Keratinocyte (primary cell): ENCODE measurements at regions not wholly inside any gene's neighbourhood (a gene's known extent, or its start where the extent isn't known, plus 50 kb on each side); places are given as distances from the start of the nearest gene placed in this dataset.

ENCODE experiments used
- DNase-seq: peaks from one replicate; pipeline ENCODE4 v3.0.0-alpha.2; 2011; ENCODE audit warnings: low read depth, missing footprints, low spot score
- FAIRE-seq: peaks from 2 replicates; lab custom pipeline; 2011; peaks lifted over from hg19 to GRCh38; lab: Jason Lieb, UNC
- H2AFZ ChIP-seq: 2 replicates; pipeline ENCODE4 v1.6.0; 2012; ENCODE audit warnings: low read length, control low read depth, inconsistent platforms; ENCODE audit not compliant: control insufficient read depth
- H3K27ac ChIP-seq: 2 replicates; pipeline ENCODE4 v1.5.1; 2011; ENCODE audit warnings: low read length; ENCODE audit not compliant: control insufficient read depth, insufficient read depth
- H3K27me3 ChIP-seq: 3 replicates; pipeline ENCODE4 v1.6.0; 2011; ENCODE audit warnings: low read length; ENCODE audit not compliant: control insufficient read depth, insufficient read depth; ENCODE audit errors: extremely low read depth
- H3K36me3 ChIP-seq, 2 experiments: 2 replicates in 1 of 2; 3 replicates in 1 of 2; pipeline ENCODE4 v1.5.1; 2011; ENCODE audit warnings: low read length in 2 of 2, mild to moderate bottlenecking in 1 of 2; ENCODE audit not compliant: control insufficient read depth in 2 of 2, insufficient read depth in 2 of 2; ENCODE audit errors: extremely low read depth in 1 of 2
- H3K4me1 ChIP-seq: 3 replicates; pipeline ENCODE4 v1.5.1; 2011; ENCODE audit warnings: low read length; ENCODE audit not compliant: control insufficient read depth, insufficient read depth; ENCODE audit errors: extremely low read depth
- H3K4me2 ChIP-seq: 3 replicates; pipeline ENCODE4 v1.6.0; 2011; ENCODE audit warnings: low read depth, low read length; ENCODE audit not compliant: control insufficient read depth, insufficient read depth; ENCODE audit errors: extremely low read depth
- H3K4me3 ChIP-seq, 3 experiments: fragments of 200-600 bp in 1 of 3; sonication (generic) in 1 of 3; 2 replicates in 2 of 3; 3 replicates in 1 of 3; pipeline ENCODE4 v1.5.1; 2011 to 2016; ENCODE audit warnings: low read length in 3 of 3, mild to moderate bottlenecking in 3 of 3, control low read depth in 2 of 3, inconsistent platforms in 1 of 3, low read depth in 1 of 3, mixed read lengths in 1 of 3, mixed run types in 1 of 3, moderate library complexity in 1 of 3; ENCODE audit not compliant: control insufficient read depth in 2 of 3, insufficient read depth in 2 of 3; ENCODE audit errors: extremely low read depth in 1 of 3
- H3K79me2 ChIP-seq: 2 replicates; pipeline ENCODE4 v1.6.0; 2012; ENCODE audit warnings: low read length; ENCODE audit not compliant: control insufficient read depth, insufficient read depth
- H3K9ac ChIP-seq: 3 replicates; pipeline ENCODE4 v1.6.0; 2011; ENCODE audit warnings: low read length; ENCODE audit not compliant: control insufficient read depth, insufficient read depth; ENCODE audit errors: extremely low read depth
- H3K9me1 ChIP-seq: 3 replicates; pipeline ENCODE4 v1.6.0; 2011; ENCODE audit warnings: low read length; ENCODE audit not compliant: control insufficient read depth, insufficient read depth; ENCODE audit errors: extremely low read depth
- H3K9me3 ChIP-seq: 2 replicates; pipeline ENCODE4 v1.5.1; 2012; ENCODE audit warnings: low read depth, low read length; ENCODE audit not compliant: control insufficient read depth
- H4K20me1 ChIP-seq: 3 replicates; pipeline ENCODE4 v1.6.0; 2011; ENCODE audit warnings: low read length; ENCODE audit not compliant: control insufficient read depth, insufficient read depth; ENCODE audit errors: extremely low read depth
- CTCF ChIP-seq, 3 experiments: IDR thresholded peaks in 1 of 3; conservative IDR thresholded peaks in 1 of 3; optimal IDR thresholded peaks in 1 of 3; 2 replicates in 2 of 3; 3 replicates in 1 of 3; pipeline versions ENCODE3 to v1.5.1; 2011; ENCODE audit warnings: low read length in 3 of 3, mild to moderate bottlenecking in 3 of 3, moderate library complexity in 2 of 3, control low read depth in 1 of 3, inconsistent platforms in 1 of 3; ENCODE audit not compliant: insufficient read depth in 2 of 3; ENCODE audit errors: extremely low read depth in 1 of 3
- EZH2 ChIP-seq: IDR thresholded peaks from one replicate; pipeline ENCODE4 v1.6.1; 2012; ENCODE audit warnings: inconsistent platforms, mild to moderate bottlenecking, low read length, moderate library complexity
- dilution Hi-C: fragments of 300-500 bp; cut with MboI; formaldehyde crosslinking; loops from one replicate; pipeline ENCODE4 v1.7.0; 2020; ENCODE audit warnings: low sequenced_read_pairs; ENCODE audit not compliant: extremely low pct_ligation_motif_present

- no peaks in the 10 kb centered on the region for H3K79me2 ChIP-seq
- H3K27me3 ChIP-seq, result no peaks in the 10 kb centered on the region
- H4K20me1 ChIP-seq, result no peaks in the 10 kb centered on the region
- DNase-seq (no peak), FAIRE-seq (no peak)
- no peak overlapping the region for H2AFZ ChIP-seq
- H3K27ac ChIP-seq, result no peak overlapping the region
- TF ChIP-seq CTCF (optimal IDR thresholded peaks at IDR 0.05 in 1 of 3, IDR thresholded peaks at IDR 0.05 in 1 of 3, conservative IDR thresholded peaks at IDR 0.05 in 1 of 3; ENCODE audit: extremely low read depth in 1 of 3, insufficient read depth in 2 of 3, low read length in 3 of 3) (no peak), EZH2 (no peak)
- H3K36me3 ChIP-seq, result no peaks in the 10 kb centered on the region
- H3K9me1 ChIP-seq, result no peaks in the 10 kb centered on the region
- H3K9me3 ChIP-seq, result no peaks in the 10 kb centered on the region
- no peak overlapping the region for H3K4me2 ChIP-seq
- H3K4me3 ChIP-seq, result no peak overlapping the region
- H3K9ac ChIP-seq, result no peak overlapping the region
- dilution Hi-C loops, result no loop called here
- no peaks in the 10 kb centered on the region for H3K4me1 ChIP-seq
These were observed 693.3 kb upstream of the KLHL29 start for GRCh38 chr2:22691666-22692065.

GRCh38 chr2:22692746-22693145, 692.2 kb upstream of the KLHL29 start:
- no peaks in the 10 kb centered on the region for H3K9me1 ChIP-seq
- H3K4me2 ChIP-seq, result no peak overlapping the region
- H3K4me3 ChIP-seq, result no peak overlapping the region
- no peaks in the 10 kb centered on the region for H3K4me1 ChIP-seq
- dilution Hi-C loops, result no loop called here
- FAIRE-seq (no peak), DNase-seq (no peak)
- no peaks in the 10 kb centered on the region for H3K79me2 ChIP-seq
- no peaks in the 10 kb centered on the region for H4K20me1 ChIP-seq
- TF ChIP-seq CTCF (optimal IDR thresholded peaks at IDR 0.05 in 1 of 3, IDR thresholded peaks at IDR 0.05 in 1 of 3, conservative IDR thresholded peaks at IDR 0.05 in 1 of 3; ENCODE audit: extremely low read depth in 1 of 3, insufficient read depth in 2 of 3, low read length in 3 of 3), result no peak
- no peak for TF ChIP-seq EZH2
- no peaks in the 10 kb centered on the region for H3K36me3 ChIP-seq
- H3K9me3 ChIP-seq, result no peaks in the 10 kb centered on the region
- no peak overlapping the region for H3K9ac ChIP-seq
- no peaks in the 10 kb centered on the region for H3K27me3 ChIP-seq
- no peak overlapping the region for H3K27ac ChIP-seq
- H2AFZ ChIP-seq, result no peak overlapping the region
